ENCODE measurements at regions not wholly inside any gene's neighbourhood (a gene's known extent, or its start where the extent isn't known, plus 50 kb on each side); places are given as distances from the start of the nearest gene placed in this dataset.

DNA sequence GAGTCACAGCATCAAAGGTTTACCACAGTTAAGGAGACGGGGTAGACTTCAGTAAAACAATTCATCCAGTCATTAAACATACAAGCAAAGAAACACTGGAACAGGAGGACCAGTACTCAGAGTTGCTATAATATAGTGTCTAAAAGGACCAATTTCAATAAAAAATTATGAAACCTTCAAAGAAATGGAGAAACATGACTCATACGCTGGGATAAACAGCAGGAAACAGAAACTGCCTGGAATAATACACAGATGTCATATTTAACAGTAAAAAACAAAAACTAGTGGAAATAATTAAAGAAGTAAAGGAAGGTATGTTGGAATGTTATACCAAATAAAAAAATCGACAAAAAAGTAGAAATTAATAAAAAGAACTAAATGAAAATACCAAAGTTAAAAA, 1075.9 kb downstream of the NR2F1-AS1 start:
- Histone ChIP-seq H3K27me3 (no peaks in the 10 kb centered on the region), H3K4me1 (no peaks in the 10 kb centered on the region), H3K4me3 (no peak overlapping the region), H3K36me3 (no peaks in the 10 kb centered on the region), H3K27ac (no peak overlapping the region), H3K9me3 (peaks cover 0 to 22% (median 12%) of the 10 kb centered on the region in 12 donors)
- TF ChIP-seq, protein P1, sequence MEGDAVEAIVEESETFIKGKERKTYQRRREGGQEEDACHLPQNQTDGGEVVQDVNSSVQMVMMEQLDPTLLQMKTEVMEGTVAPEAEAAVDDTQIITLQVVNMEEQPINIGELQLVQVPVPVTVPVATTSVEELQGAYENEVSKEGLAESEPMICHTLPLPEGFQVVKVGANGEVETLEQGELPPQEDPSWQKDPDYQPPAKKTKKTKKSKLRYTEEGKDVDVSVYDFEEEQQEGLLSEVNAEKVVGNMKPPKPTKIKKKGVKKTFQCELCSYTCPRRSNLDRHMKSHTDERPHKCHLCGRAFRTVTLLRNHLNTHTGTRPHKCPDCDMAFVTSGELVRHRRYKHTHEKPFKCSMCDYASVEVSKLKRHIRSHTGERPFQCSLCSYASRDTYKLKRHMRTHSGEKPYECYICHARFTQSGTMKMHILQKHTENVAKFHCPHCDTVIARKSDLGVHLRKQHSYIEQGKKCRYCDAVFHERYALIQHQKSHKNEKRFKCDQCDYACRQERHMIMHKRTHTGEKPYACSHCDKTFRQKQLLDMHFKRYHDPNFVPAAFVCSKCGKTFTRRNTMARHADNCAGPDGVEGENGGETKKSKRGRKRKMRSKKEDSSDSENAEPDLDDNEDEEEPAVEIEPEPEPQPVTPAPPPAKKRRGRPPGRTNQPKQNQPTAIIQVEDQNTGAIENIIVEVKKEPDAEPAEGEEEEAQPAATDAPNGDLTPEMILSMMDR (IDR thresholded peaks at IDR 0.05) = no peak
- no peak for TF ChIP-seq POLR2A (IDR thresholded peaks at IDR 0.05)
- no peak for DNase-seq
- WGBS, 4 donors = 79 to 82% (median 80%) methylated on average over 3 of the region's 3 CpGs
- intact Hi-C loops (cut with DNase I) = no loop called here
- ATAC-seq = no peak

DNA sequence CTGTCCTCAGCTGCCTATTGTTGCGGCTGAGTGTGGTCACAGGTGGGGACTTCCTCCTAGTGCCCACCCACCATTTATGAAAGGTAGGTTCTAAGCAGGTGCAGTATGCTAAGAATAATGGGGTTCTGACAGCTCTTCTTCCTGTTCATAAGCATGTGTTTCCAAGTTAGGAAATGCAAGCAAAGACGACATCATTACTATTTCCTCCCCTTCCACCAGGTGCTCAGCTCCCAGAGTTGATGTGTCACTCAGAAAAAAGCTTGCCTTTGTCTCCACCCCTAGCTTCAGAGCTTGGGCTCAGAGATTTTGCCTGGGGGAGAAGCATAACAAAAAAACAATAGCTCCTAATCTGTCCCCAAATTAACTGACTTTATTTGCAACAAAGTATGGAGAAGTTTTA, 1076.7 kb downstream of the NR2F1-AS1 start:
- 59 to 78% (median 69%) methylated on average over 2 of the region's 2 CpGs for WGBS, 4 donors
- Histone ChIP-seq H3K36me3 (no peaks in the 10 kb centered on the region), H3K4me1 (no peaks in the 10 kb centered on the region), H3K27me3 (no peaks in the 10 kb centered on the region), H3K9me3 (peaks cover 0 to 15% (median 4%) of the 10 kb centered on the region in 12 donors), H3K4me3 (no peak overlapping the region), H3K27ac (no peak overlapping the region)
- no peak for DNase-seq
- no peak for TF ChIP-seq POLR2A (IDR thresholded peaks at IDR 0.05)
- TF ChIP-seq, protein P1 (IDR thresholded peaks at IDR 0.05) = no peak
- intact Hi-C loops (cut with DNase I) = no loop called here
- no peak for ATAC-seq

DNA sequence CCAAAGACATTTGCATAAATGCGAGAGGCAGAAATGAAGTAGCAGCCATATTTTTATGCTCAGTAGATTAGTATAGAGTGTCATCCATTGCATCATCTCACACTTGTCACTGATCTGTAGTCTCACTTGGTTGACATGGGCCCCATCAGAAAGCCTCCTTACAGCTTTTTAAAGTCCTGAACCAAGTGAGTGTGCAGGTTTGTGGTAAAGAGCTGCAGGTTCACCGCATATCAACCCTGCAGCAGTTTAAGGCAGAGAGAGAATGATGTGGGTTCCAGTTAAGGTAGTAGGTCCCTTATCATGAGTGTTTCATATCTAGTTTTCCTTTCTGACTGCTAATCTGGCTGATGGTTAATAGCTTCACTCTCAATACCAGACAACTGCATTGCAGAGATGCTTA, 1080.3 kb downstream of the NR2F1-AS1 start:
- Histone ChIP-seq H3K9me3 (no peaks in the 10 kb centered on the region), H3K27ac (no peak overlapping the region), H3K4me1 (no peaks in the 10 kb centered on the region), H3K27me3 (no peaks in the 10 kb centered on the region), H3K4me3 (no peak overlapping the region), H3K36me3 (no peaks in the 10 kb centered on the region)
- ATAC-seq (no peak), DNase-seq (no peak)
- TF ChIP-seq, protein P1 (IDR thresholded peaks at IDR 0.05) = no peak
- TF ChIP-seq POLR2A (IDR thresholded peaks at IDR 0.05) = no peak
- 93 to 96% (median 93%) methylated on average over 2 of the region's 2 CpGs for WGBS, 4 donors
- intact Hi-C loops (cut with DNase I) = no loop called here

DNA sequence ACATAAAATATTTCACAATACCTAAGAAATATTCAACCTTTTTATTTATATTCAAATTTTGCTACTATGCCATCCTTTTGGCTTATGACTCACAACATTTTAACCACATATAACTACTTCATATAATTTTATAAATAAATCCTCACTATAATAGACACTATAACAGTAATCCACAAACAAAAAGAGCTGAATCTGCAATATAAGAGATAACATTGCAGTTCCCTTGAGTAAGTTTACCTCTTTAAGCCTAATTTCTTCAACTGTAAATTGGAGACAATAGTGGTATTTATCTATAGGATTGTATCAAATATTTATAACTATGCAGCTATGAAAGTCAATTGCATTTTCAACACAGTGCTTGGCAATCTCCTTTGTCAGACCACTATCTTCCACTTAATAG, 1084.5 kb downstream of the NR2F1-AS1 start:
- no peak overlapping the region for H3K4me3 ChIP-seq
- no peak for DNase-seq
- no peak overlapping the region for H3K27ac ChIP-seq
- ATAC-seq = no peak
- no peaks in the 10 kb centered on the region for H3K27me3 ChIP-seq
- no peaks in the 10 kb centered on the region for H3K9me3 ChIP-seq
- intact Hi-C loops (cut with DNase I) = no loop called here
- TF ChIP-seq, protein P1 (IDR thresholded peaks at IDR 0.05) = no peak
- TF ChIP-seq POLR2A (IDR thresholded peaks at IDR 0.05) = no peak
- no peaks in the 10 kb centered on the region for H3K4me1 ChIP-seq
- H3K36me3 ChIP-seq = no peaks in the 10 kb centered on the region

Measured in heart left ventricle (tissue), 16 donors.